Adipocyte (in vitro differentiated cells): ENCODE measurements at regions not wholly inside any gene's neighbourhood (a gene's known extent, or its start where the extent isn't known, plus 50 kb on each side); places are given as distances from the start of the nearest gene placed in this dataset.

Experiments
- DNase-seq: peaks from one replicate; pipeline ENCODE4 v3.0.0-alpha.2; 2015; ENCODE audit warnings: low read depth
- H3K27me3 ChIP-seq: replicated peaks from 2 replicates; pipeline ENCODE4 v1.7.0; 2013; ENCODE audit warnings: mild to moderate bottlenecking, low read length, moderate library complexity; ENCODE audit not compliant: control insufficient read depth, insufficient read depth
- H3K36me3 ChIP-seq: 2 replicates; pipeline ENCODE4 v1.7.0; 2013; ENCODE audit warnings: low read length, mild to moderate bottlenecking, moderate library complexity; ENCODE audit not compliant: control insufficient read depth, insufficient read depth, severe bottlenecking
- H3K4me1 ChIP-seq: 2 replicates; pipeline ENCODE4 v1.7.0; 2013; ENCODE audit warnings: mild to moderate bottlenecking, low read length, moderate library complexity; ENCODE audit not compliant: control insufficient read depth, insufficient read depth
- H3K4me3 ChIP-seq: 2 replicates; pipeline ENCODE4 v1.7.0; 2013; ENCODE audit warnings: mild to moderate bottlenecking, low read length, moderate library complexity
- H3K9ac ChIP-seq: 2 replicates; pipeline ENCODE4 v1.7.0; 2013; ENCODE audit warnings: mild to moderate bottlenecking, low read length, moderate library complexity
- H3K9me3 ChIP-seq: 2 replicates; pipeline ENCODE4 v1.7.0; 2013; ENCODE audit warnings: mild to moderate bottlenecking, low read length, moderate library complexity; ENCODE audit not compliant: control insufficient read depth

- H3K4me3 ChIP-seq = no peak overlapping the region
- no peaks in the 10 kb centered on the region for H3K36me3 ChIP-seq
- H3K4me1 ChIP-seq = peaks cover 27% of the 10 kb centered on the region
- H3K9ac ChIP-seq = no peak overlapping the region
- H3K9me3 ChIP-seq = peaks cover 4% of the 10 kb centered on the region
- no peaks in the 10 kb centered on the region for H3K27me3 ChIP-seq
- DNase-seq = no peak
These were observed 96.5 kb upstream of the KLF3 start for GRCh38 chr4:38567457-38567856.

- H3K9ac ChIP-seq = no peak overlapping the region
- peaks cover 4% of the 10 kb centered on the region for H3K9me3 ChIP-seq
- no peak for DNase-seq
- no peaks in the 10 kb centered on the region for H3K36me3 ChIP-seq
- H3K4me1 ChIP-seq = peaks cover 29% of the 10 kb centered on the region
- H3K4me3 ChIP-seq = no peak overlapping the region
- H3K27me3 ChIP-seq = no peaks in the 10 kb centered on the region
These were observed 95.2 kb upstream of the KLF3 start for GRCh38 chr4:38568768-38569167.

GRCh38 chr4:38570647-38571276 lies 93.2 kb upstream of the KLF3 start:
- Histone ChIP-seq H3K36me3 (no peaks in the 10 kb centered on the region), H3K4me3 (no peak overlapping the region), H3K9me3 (peaks cover 4% of the 10 kb centered on the region), H3K4me1 (peaks cover 17% of the 10 kb centered on the region), H3K27me3 (no peaks in the 10 kb centered on the region), H3K9ac (no peak overlapping the region)
- DNase-seq = no peak

DNA sequence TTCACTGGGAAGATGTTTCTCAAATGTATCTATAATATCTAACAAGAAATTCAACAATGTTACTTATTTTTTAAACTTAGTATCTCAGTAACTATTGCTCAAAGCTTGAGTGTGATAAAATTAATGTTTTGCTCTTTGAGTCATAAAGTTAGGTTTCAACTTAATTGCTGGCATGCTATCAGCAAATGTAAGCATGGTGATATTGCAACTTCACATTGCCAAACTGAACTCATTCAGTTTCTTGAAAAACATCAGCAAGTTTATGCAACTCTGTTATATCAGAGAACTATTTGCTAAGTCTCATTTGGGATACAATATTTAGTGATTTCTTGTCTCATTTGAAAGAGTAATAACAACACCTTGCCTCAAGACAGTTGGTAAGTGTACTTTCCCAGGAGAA lies 91.2 kb upstream of the KLF3 start:
- Histone ChIP-seq H3K36me3 (no peaks in the 10 kb centered on the region), H3K9ac (no peak overlapping the region), H3K4me1 (peaks cover 7% of the 10 kb centered on the region), H3K9me3 (peaks cover 4% of the 10 kb centered on the region), H3K27me3 (no peaks in the 10 kb centered on the region), H3K4me3 (no peak overlapping the region)
- DNase-seq = peak; percentile 56

- no peaks in the 10 kb centered on the region for H3K36me3 ChIP-seq
- H3K27me3 ChIP-seq = no peaks in the 10 kb centered on the region
- H3K4me3 ChIP-seq = no peak overlapping the region
- peaks cover 4% of the 10 kb centered on the region for H3K9me3 ChIP-seq
- no peak overlapping the region for H3K9ac ChIP-seq
- no peak for DNase-seq
- H3K4me1 ChIP-seq = peaks cover 7% of the 10 kb centered on the region
These were observed 89.3 kb upstream of the KLF3 start for GRCh38 chr4:38574559-38575333.

- Histone ChIP-seq H3K9ac (no peak overlapping the region), H3K4me3 (no peak overlapping the region), H3K9me3 (no peaks in the 10 kb centered on the region), H3K27me3 (no peaks in the 10 kb centered on the region), H3K4me1 (peaks cover 7% of the 10 kb centered on the region), H3K36me3 (no peaks in the 10 kb centered on the region)
- no peak for DNase-seq
These were observed 87.2 kb upstream of the KLF3 start for GRCh38 chr4:38576767-38577166.

- Histone ChIP-seq H3K36me3 (no peaks in the 10 kb centered on the region), H3K9ac (no peak overlapping the region), H3K27me3 (no peaks in the 10 kb centered on the region), H3K4me3 (no peak overlapping the region), H3K4me1 (peaks cover 7% of the 10 kb centered on the region), H3K9me3 (no peaks in the 10 kb centered on the region)
- no peak for DNase-seq
These were observed 86.5 kb upstream of the KLF3 start for GRCh38 chr4:38577462-38577861.

DNA sequence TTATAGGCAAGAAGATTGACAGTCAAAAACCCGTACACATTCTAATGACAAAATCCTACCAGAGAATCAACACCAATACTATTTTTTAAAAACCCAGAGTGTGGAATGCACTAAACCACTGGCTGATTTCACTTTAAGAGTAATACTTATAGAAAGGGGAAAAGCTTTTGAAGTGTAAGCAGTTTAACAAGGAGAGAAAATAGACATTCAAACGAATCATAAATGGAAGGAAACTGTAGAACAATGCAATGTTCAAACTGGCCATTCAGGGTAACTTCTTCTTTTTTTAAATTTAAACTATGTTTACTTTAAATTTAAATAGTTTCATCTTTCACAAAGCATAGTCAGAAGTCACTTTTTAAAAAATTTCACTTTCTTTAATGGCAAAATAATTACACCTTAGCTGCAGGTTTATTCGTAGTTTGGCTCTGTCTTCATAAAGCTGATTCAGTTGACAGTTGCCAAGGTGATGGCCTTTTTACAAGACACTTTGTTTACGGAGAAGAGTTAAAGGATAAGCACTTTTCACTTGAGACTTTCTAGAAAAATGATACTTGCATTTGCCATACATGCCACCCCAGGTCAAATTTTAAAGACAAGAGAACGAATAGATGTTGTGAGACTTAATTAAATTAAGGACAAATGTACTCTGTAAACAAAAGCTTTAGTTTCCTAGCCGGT lies 82.4 kb upstream of the KLF3 start:
- no peak overlapping the region for H3K9ac ChIP-seq
- H3K36me3 ChIP-seq = no peaks in the 10 kb centered on the region
- no peaks in the 10 kb centered on the region for H3K4me1 ChIP-seq
- DNase-seq = no peak
- no peak overlapping the region for H3K4me3 ChIP-seq
- peaks cover 4% of the 10 kb centered on the region for H3K9me3 ChIP-seq
- no peaks in the 10 kb centered on the region for H3K27me3 ChIP-seq

GRCh38 chr4:38582445-38582844 lies 81.6 kb upstream of the KLF3 start:
- H3K27me3 ChIP-seq = no peaks in the 10 kb centered on the region
- H3K9me3 ChIP-seq = peaks cover 4% of the 10 kb centered on the region
- no peaks in the 10 kb centered on the region for H3K4me1 ChIP-seq
- H3K4me3 ChIP-seq = no peak overlapping the region
- DNase-seq = no peak
- no peaks in the 10 kb centered on the region for H3K36me3 ChIP-seq
- no peak overlapping the region for H3K9ac ChIP-seq

- Histone ChIP-seq H3K36me3 (no peaks in the 10 kb centered on the region), H3K27me3 (no peaks in the 10 kb centered on the region), H3K9ac (no peak overlapping the region), H3K4me1 (no peaks in the 10 kb centered on the region), H3K9me3 (peaks cover 4% of the 10 kb centered on the region), H3K4me3 (no peak overlapping the region)
- no peak for DNase-seq
These were observed 81.0 kb upstream of the KLF3 start for GRCh38 chr4:38582889-38583470.

GRCh38 chr4:38585871-38586270 lies 78.1 kb upstream of the KLF3 start:
- Histone ChIP-seq H3K27me3 (no peaks in the 10 kb centered on the region), H3K4me1 (no peaks in the 10 kb centered on the region)

More at GRCh38 chr4:38585871-38586270, 78.1 kb upstream of the KLF3 start:
- no peaks in the 10 kb centered on the region for H3K36me3 ChIP-seq
- H3K9me3 ChIP-seq = peaks cover 4% of the 10 kb centered on the region
- no peak for DNase-seq
- no peak overlapping the region for H3K4me3 ChIP-seq
- no peak overlapping the region for H3K9ac ChIP-seq
